Urothelium cell line (cell line): ENCODE measurements at regions not wholly inside any gene's neighbourhood (a gene's known extent, or its start where the extent isn't known, plus 50 kb on each side); places are given as distances from the start of the nearest gene placed in this dataset.
A peak's percentile ranks its signal among the peaks of the same experiment; 100 is the strongest.

ENCODE experiments used
- DNase-seq: peaks from one replicate; pipeline ENCODE4 v3.0.0; 2011; ENCODE audit warnings: low spot score, mixed read lengths
- FAIRE-seq: peaks from 2 replicates; lab custom pipeline; 2011; peaks lifted over from hg19 to GRCh38; lab: Jason Lieb, UNC

DNA sequence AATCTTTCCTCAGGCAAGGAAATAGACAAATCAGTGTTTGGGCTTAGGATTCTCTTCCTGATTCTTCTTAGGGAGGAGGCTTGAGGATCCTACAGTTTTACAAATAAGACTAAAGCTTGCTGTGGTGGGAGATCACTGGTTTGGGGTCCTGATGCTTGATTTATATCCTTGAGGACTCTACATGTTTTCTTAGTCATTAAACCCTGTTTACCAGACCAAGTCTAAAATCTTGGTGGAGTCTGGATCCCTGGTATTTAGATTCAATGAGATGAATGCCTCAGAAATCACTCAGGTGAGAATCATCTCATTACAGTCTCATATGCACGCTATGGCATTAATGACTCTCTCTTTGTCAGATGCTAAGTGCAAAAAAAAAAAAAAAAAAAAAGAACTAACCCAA is 304.3 kb upstream of the SALL1 start:
- no peak for DNase-seq
- FAIRE-seq = no peak

DNA sequence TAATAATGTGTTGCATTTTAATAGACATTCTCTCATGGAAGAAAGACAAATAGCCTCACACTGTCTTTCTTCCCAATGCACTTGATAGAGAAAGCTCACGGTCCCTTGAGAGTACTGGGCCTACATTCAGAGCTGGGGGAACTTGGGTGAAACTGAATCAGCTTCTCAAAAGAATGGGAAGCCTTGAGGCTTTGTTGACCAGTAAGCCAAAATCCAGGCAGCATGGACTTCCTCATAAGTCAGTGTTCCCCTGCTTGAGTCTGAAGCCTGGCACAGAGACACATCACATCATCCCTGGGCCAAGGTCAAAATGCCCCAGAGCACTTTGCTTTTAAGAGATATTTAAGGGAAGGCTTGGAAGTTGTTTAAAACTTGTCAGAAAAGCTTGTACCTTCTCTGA is 302.2 kb upstream of the SALL1 start:
- DNase-seq (no peak), FAIRE-seq (no peak)

DNA sequence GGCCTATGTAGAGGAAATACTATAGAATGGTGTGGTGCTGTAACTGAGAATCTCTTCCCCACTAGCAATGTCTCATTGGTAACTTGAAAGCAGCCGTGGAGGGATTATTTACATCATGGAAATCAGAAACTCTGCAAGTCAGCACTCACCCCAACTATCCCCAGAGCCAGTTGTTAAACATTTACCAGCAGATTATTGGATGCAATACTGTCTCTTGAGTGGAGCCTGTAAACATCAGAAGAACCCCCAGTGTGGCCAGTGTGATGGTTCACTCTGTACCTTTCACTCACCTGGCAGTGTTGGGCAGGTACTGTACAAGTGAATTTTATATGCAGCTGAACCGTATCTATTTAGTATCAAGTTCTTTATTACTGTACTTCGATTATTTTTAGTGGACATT is 299.8 kb upstream of the SALL1 start:
- DNase-seq = no peak
- no peak for FAIRE-seq

DNA sequence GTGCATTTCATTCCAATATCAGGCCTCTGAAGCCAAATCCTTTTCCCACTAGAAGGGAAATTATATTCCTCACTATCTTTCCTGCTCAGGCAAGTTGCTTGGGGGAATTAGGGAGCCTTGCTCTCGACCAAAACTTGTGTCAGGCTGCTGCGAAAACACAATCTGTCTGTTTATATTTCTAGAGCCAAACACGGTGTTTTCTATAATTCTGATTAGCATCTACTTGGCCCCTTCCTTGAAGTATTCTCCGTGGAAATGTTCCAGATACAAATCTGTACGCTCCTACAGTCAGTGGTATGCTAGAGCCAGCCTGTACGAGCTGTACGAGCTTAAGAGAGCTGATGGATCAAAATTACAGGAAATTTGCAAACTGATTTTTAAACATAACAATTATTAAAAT is 299.3 kb upstream of the SALL1 start:
- DNase-seq (no peak), FAIRE-seq (no peak)

DNA sequence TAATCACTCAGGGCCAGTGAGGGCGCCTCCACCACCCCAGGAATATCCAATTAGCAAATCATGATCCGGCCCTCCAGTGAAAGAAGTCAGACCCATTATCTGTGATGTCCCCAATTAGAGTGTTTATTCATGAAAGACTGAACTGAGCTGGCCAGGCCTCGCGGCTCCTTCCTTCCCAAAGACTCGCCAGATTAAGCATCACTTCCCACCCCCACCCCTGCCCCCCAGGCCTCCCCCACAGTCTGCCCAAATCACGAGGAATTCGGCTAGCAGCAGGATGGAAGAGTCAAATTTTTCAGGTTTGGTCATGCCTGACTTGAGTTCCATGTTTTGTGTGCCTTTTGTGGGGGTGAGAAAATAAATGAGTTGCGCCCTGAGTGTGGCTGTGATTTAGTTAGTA is 298.4 kb upstream of the SALL1 start:
- no peak for DNase-seq
- FAIRE-seq = no peak

DNA sequence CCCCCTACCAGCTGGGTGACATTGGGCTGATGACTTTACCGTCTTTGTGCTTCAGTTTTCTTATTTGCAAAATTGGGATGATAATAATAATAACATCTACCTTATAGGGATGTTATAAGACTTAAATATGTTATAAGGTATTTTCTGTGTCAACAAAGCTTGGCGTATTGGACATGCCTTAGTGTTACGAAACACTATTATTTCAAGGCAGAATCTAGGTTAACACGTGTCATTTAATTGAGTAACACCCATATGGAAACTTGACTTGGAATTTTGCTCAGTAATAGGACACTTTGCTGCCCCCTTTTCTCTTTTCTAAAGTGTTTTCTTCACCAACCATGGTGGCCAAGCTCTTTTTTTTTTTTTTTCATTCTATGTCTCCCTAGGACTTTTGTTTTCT is 294.2 kb upstream of the SALL1 start:
- DNase-seq (no peak), FAIRE-seq (no peak)

DNA sequence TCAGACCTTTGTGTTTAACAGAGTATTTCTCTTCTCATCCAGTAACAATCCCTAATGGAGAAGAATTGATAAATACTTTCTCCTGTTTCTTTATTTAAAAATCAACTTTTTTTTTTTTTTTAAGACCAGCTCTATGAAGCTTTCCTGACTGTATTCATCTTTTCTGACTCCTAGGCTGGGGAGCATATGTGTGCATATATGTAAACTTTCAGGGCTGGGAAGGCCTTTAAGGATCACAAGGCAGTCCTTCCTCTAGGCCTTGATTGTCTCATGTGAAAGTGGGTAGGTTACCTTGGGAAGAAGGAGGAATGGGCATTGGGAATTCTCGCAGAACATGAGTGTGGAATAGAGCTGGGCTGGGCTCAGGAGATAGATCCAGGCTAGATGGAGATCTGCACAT is 292.9 kb upstream of the SALL1 start:
- no peak for DNase-seq
- no peak for FAIRE-seq

DNA sequence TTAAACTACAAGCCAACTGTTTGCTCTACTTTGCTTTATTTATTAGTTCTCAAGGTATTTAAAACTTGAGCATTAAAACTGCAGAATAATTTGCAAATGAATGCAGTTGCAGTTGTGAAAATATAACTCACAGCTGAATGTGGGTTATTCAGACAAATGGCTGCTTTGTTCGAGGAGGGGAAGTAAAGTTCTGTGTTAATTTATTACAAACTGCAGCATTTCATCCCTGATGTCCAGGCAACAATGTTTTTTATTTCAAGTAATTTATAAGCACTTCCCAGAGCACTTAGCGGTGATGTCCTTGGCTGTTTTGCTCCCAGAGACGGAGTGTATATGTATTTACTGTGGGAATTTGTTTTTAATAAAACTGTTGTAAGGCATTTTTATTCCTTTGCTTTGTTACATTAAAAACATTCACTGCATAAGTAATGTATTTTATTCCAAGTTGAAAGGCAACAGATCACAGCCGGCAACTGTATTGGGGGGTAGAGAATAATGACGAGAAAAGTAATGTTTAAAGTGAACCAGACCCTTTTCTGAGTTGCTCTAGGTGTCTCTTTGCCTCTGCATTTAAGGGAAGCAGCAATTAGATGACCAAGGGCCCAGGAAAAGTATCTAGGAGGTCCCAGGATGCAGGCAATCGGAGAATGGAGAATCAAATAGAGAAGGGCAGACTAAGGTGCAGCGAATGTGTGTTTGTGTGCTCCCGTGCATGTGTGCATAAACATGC is 291.2 kb upstream of the SALL1 start:
- DNase-seq (no peak), FAIRE-seq (no peak)

DNA sequence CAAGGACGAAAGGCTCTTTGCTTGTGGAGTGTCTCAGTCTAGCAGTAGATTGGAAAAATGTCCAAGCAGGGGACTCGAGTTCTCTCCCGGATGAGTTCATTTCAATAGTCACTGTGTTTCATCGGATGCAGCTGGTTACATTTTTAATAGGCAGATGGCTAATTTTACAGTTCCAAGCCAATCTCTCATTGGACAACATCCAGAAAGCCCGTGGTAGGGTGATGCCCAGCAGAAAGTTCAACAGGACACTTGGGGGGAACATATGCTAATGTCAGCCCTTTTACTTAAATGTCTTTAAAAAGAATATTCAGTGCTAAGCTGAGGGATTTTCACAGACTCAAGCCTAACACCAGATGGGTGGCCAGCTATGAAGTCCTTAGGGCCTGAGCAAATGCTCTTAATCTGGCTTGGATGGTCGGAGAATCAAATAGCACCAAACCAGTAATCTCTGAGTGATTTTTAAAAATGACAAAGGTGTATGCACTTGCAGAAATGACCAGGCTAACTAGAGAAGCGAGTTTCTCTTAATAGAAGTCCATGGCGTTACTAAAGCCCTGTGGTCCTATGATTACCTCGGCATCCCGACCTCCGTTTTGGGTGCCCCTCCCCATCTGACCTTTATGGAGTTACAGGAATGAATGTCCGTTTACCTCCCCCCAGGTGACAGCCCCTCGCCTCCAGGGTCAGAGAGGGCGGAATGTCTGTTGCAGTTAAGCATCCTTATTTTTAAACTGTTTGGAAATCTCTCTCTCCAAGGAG is 289.2 kb upstream of the SALL1 start:
- FAIRE-seq (no peak), DNase-seq (no peak)

DNA sequence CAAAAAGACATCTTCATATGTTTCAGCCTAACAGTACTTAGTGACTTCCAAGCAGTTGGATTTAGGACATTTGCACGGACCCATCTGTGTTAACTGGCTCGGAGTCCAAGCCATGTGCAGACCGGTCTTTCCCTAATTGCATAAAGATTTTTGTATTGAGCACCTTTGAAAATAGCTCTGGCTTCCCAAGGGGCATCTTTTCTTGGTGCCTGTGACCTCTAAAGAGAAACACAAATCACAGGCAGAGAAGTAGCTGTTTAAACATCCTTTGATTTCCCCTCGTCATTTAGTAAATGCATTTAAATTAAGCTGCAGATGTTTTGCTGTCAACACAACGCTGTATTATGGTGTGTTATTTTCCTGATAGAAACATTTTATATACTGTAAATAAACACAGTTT is 288.2 kb upstream of the SALL1 start:
- DNase-seq (no peak), FAIRE-seq (no peak)

DNA sequence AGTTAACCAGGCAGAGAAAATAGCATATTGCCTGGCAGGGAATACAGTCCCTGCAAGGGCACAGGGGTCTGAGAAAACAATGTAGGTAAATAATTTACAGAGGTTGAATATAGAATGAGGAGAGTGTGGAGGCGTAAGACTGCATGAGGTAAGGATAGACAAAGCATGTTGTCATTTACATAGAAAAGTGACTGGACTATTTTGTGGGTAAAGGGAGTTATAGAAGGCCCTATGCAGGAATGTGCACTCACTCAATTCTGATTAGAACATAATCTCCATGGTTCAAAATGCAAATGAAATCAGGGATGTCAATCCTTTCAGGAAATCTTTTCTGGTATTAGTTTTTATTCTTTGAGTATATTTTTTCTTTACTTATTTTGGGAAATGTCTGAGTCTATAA is 285.7 kb upstream of the SALL1 start:
- FAIRE-seq (no peak), DNase-seq (no peak)

DNA sequence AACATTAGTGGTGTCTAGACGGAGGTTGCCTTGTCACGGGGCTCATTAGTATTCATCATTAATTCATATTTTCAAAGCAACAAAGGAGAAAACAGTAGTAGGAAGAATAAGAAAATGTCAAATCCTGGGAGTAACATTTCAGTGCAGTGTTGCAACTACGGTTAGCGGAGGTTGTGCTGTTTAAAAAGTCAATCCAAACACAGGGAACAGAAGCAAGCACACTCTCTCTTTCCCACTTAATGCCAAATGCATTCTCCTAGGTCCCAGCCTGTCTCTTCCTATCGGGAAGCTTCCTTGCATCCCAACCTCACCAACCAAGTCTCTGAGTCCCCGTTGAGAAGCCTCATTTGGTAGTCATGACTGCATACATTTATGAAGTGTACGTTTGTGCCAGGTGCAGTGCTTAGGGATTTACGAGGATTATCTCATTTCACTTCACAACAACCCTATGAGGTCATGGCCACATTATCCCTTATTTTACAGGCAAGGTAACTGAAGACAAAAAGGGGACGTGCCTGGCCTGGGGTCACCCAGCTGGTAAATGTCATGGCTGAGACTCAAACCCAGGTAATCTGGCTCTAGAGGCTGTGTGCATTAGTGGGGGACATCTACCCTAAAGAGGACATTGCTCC is 283.6 kb upstream of the SALL1 start:
- DNase-seq = no peak
- FAIRE-seq = no peak

DNA sequence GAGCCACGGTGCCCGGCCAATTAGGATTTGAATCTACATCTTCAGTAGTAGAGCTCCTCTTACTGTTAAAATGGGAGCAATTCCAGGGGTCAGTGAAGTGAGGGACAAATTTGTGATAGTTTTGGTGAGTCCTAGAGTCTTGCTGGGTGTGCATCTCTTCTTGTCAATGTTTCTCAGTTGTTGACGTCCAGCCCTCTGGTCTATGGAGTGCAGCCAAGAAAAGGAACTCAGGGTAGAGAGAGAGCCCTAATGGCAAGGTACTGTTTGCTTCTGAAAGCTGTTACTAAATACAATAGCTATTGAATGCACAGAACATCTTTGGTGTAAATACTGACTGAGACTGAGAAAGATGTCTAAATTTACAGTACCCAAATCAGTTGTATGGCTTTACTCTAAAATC is 282.5 kb upstream of the SALL1 start:
- DNase-seq = no peak
- no peak for FAIRE-seq

DNA sequence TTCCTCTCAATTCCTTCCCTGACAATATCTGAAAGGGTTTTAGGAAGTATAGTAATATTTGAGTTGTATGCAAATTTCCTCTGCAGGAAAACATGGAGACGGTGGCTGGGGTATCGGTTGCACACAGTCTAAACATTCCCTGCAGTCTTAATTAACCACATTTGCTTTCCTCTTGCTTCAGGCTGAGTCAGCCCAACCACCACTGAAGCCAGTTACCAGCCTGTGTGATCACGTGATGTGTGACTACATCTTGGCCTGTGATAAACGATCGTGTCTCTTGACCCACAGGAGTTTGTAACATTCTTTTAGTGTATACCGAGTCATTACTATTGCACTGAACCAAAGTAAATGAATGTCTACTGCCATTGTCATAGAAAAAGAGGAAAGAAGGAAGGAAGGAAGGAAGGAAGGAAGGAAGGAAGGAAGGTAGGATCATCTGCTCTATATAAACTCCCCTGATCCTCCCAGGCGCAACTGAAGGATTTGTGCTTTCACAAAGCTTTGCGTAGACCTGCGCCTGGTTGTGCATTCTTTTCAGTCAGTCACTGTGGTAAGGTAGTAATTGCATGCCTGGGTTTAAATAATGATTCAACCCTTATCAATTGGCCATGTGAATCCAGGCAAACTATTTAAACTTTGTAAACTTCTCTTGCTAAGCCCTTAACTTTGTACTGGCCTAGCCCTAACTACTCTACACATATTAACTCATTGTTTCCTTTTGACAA is 280.6 kb upstream of the SALL1 start:
- no peak for FAIRE-seq
- peak; percentile 74 for DNase-seq

DNA sequence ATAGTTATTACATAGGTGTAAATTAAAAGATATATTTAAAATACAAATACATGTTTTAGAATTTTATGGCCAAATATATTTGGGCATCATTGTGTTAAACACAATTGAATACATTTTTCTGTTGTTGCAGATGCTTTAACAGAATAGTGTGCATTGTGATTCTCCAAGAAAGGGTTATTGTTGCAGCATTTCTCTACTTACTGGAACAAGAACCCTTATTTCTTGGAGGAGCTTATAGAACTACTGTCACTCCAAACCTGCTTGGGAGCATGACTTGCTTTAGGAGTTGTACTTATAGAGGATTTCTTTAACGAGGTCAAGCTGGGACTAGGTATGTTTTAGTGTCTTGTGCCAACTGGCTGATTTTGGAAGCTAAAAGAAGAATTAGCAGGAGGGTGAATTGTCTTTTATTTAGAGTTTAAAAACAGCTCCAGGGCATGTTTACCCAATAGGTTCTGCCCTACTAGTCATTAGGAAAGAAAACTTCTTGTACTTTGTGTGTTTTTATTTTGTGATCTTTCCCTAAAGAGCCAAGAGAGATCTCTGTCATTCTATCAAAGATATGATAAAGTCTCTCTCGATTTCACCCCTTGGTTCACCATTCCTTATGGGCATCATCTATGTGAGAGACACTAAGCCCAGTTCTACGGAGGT is 279.8 kb upstream of the SALL1 start:
- FAIRE-seq = no peak
- no peak for DNase-seq

DNA sequence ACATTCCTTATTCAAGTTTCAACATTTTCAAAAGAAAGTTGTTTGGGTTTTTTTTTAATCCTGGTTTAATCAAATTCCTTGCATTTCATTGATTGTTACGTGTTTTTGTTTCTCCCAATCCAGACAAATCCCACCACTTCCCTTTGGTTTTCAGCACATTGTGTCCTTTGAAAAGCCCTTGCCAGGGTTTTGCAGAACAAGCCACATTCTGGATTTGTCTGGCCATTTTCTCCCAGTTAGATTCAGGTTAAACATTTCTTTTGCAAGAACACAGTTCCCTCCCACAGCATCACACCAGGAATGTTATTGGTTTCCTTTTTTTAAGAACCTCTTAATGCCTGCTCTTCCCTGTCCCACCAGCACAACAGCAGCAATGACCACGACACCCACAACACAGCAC is 278.0 kb upstream of the SALL1 start:
- DNase-seq (no peak), FAIRE-seq (no peak)

DNA sequence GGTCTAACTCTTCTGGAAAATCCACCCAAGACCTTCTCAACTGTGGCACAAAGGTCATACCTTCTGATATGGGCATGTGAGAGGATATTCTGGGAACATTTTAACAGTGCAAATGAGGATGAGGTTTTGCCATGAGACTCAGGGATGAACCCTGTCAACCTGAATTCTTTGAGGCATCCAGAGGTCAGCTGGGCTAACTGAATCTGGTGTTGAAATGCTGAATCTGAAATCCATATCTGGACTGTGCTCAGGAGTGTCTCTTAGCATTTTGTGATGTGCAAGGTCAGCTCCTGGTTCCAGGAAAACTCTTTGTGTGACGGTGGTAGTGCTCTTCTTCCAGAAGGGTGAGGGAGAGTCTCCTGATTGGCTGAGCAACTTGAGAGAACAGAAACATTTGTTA is 276.0 kb upstream of the SALL1 start:
- no peak for FAIRE-seq
- DNase-seq = no peak

DNA sequence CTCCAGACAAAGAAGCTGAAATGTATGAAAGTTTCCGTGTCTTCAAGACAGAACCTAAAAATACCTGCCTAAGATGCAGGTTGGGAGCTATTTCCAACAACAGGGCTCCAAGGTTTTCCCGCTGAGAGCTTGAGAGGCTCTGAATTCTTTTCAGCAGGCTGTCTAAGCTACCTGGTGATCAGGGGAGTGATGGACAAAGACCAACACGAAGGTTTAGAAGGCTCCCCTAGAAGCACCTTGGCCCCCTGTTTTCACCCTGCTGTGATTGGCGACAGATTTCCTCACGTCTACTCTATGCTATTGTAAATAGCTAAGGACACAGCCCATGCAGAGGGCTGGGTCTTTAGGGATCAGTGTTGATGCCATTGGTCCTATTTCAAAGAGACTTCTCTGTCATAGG is 275.2 kb upstream of the SALL1 start:
- DNase-seq = no peak
- no peak for FAIRE-seq

DNA sequence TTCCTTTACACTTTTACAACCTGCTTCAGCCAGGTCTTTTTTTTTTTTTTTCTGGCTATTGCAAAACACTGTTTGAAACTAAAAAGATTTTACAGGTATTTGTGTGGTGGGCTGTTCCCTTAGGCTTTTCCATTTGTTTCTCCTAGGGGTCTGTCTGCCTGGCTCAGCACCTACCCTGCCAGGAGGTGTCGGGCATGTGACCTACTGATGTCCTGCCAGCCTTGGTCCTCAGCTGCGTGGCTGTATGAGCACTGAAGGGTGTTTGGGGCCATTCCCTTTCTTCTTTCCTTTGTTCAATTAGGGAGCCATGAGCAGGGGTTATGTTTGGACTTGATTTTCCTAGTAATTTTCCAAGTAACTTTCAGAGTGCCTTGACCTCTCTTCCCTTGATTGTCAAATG is 269.2 kb upstream of the SALL1 start:
- no peak for FAIRE-seq
- DNase-seq = no peak

DNA sequence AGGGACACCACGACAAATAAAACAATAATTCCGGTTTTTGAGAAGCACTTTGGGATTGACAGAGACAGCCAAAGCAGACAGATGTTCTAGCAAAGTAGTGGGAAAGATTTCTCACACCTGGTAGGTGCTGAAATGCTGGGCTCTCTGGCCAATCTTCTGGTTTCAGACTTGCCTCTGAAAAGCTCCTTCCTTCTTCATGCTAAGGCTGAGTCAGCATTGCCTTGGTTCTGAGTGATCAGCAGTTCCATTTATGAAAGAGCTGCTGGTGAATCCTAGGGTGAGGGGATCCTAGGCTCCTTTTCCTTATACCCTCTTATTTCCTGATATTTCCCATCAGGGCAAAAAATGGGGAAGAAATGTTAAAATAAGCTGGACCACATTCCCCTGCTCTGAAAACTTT is 268.7 kb upstream of the SALL1 start:
- DNase-seq = no peak
- FAIRE-seq = no peak

DNA sequence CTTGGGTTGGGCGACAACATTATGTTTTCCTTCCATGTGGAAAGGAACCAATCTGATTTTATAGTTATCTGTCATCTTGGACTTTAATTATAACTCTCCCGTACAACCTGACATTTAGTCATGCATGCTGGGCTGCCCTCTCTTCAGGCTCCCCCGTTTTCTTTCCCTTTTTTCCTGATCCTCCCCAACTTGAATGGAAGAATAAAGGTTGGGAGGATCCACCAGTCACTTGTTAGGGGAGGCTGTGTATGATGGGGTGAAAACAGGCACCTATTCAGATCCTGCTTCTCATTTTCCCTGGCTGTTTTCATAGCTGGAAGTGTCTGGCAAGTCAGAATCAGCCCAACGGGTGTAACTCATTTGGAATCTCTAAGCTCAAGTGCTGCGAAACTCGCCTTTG is 267.2 kb upstream of the SALL1 start:
- FAIRE-seq (no peak), DNase-seq (no peak)
